Prostate gland (tissue), 2 donors: ENCODE measurements at regions not wholly inside any gene's neighbourhood (a gene's known extent, or its start where the extent isn't known, plus 50 kb on each side); places are given as distances from the start of the nearest gene placed in this dataset.

ENCODE experiments used
- DNase-seq: peaks from one replicate; pipeline ENCODE4 v3.0.0-alpha.2; 2019; ENCODE audit warnings: low spot score
- H3K27ac ChIP-seq, 2 donors: fragments of 200-600 bp; sonication (generic); 2 replicates each; pipeline ENCODE4 v1.5.1; 2017 to 2019
- H3K27me3 ChIP-seq: fragments of 200-600 bp; sonication (generic); replicated peaks from 2 replicates; pipeline ENCODE4 v1.5.1; 2019; ENCODE audit not compliant: insufficient read depth
- H3K36me3 ChIP-seq, 2 donors: fragments of 200-600 bp; sonication (generic); 1 replicate in 1 of 2; 2 replicates in 1 of 2; pipeline versions ENCODE4 v1.5.1 to v1.8.1; 2017 to 2019
- H3K4me1 ChIP-seq: fragments of 200-600 bp; sonication (generic); replicated peaks from 2 replicates; pipeline ENCODE4 v1.5.1; 2019
- H3K4me3 ChIP-seq, 2 donors: fragments of 200-600 bp; sonication (generic); 2 replicates each; pipeline ENCODE4 v1.5.1; 2017 to 2019
- H3K9me3 ChIP-seq: fragments of 200-600 bp; sonication (generic); 2 replicates; pipeline ENCODE4 v1.5.1; 2017
- CTCF ChIP-seq, 4 experiments: fragments of 200-600 bp in 2 of 4; fragments of 450-650 bp in 2 of 4; sonication (generic) in 2 of 4; IDR thresholded peaks; 1 replicate in 3 of 4; 2 replicates in 1 of 4; pipeline ENCODE4 v1.5.1; 2016 to 2019; ENCODE audit warnings: antibody characterized with exemption in 4 of 4, mild to moderate bottlenecking in 2 of 4, moderate library complexity in 2 of 4
- POLR2A ChIP-seq: fragments of 450-650 bp; IDR thresholded peaks from one replicate; pipeline ENCODE4 v1.6.1; 2016; ENCODE audit warnings: antibody characterized with exemption, mild to moderate bottlenecking
- POLR2AphosphoS5 ChIP-seq: sonication (generic); formaldehyde crosslinking; IDR thresholded peaks from one replicate; pipeline ENCODE4 v1.6.1; 2017; ENCODE audit warnings: antibody characterized with exemption
- WGBS: methylation state at CpG from one replicate; pipeline ENCODE4 v1.1.5; 2018; 5-methylcytosine and 5-hydroxymethylcytosine counted together
- intact Hi-C: fragments of 100-400 bp; cut with DNase I; formaldehyde crosslinking; loops from one replicate; pipeline ENCODE4 v1.14.2; 2022

GRCh38 chr2:13018490-13018889, 301.8 kb downstream of the TRIB2 start:
- no peaks in the 10 kb centered on the region for H3K4me1 ChIP-seq
- H3K9me3 ChIP-seq, result no peaks in the 10 kb centered on the region
- no peak for TF ChIP-seq CTCF (IDR thresholded peaks at IDR 0.05)
- TF ChIP-seq POLR2AphosphoS5, result no peak
- TF ChIP-seq POLR2A, result no peak
- H3K27ac ChIP-seq, result no peak overlapping the region
- DNase-seq, result no peak
- H3K36me3 ChIP-seq, result no peaks in the 10 kb centered on the region
- intact Hi-C loops, result no loop called here
- no peak overlapping the region for H3K4me3 ChIP-seq
- peaks cover 2% of the 10 kb centered on the region for H3K27me3 ChIP-seq
- WGBS, result 81% methylated on average over 2 of the region's 2 CpGs

- no peak overlapping the region for H3K27ac ChIP-seq
- intact Hi-C loops, result no loop called here
- H3K9me3 ChIP-seq, result no peaks in the 10 kb centered on the region
- no peaks in the 10 kb centered on the region for H3K4me1 ChIP-seq
- H3K4me3 ChIP-seq, result no peak overlapping the region
- H3K27me3 ChIP-seq, result peaks cover 2% of the 10 kb centered on the region
- 80% methylated on average over 3 of the region's 3 CpGs for WGBS
- no peak for DNase-seq
- TF ChIP-seq POLR2AphosphoS5 (no peak), POLR2A (no peak), CTCF (IDR thresholded peaks at IDR 0.05) (no peak)
- H3K36me3 ChIP-seq, result no peaks in the 10 kb centered on the region
Measured at GRCh38 chr2:13019781-13020180, 303.0 kb downstream of the TRIB2 start.

- Histone ChIP-seq H3K9me3 (no peaks in the 10 kb centered on the region), H3K4me3 (no peak overlapping the region), H3K27me3 (peaks cover 2% of the 10 kb centered on the region), H3K36me3 (no peaks in the 10 kb centered on the region), H3K4me1 (no peaks in the 10 kb centered on the region), H3K27ac (no peak overlapping the region)
- WGBS, result 82% methylated on average over 3 of the region's 3 CpGs
- TF ChIP-seq POLR2AphosphoS5 (no peak), CTCF (IDR thresholded peaks at IDR 0.05) (peak in 1 of 4 experiments; percentile 11), POLR2A (no peak)
- no peak for DNase-seq
- intact Hi-C loops, result no loop called here
Measured at GRCh38 chr2:13020469-13020868, 303.7 kb downstream of the TRIB2 start.

GRCh38 chr2:13021470-13021957, 304.8 kb downstream of the TRIB2 start:
- intact Hi-C loops, result no loop called here
- H3K4me1 ChIP-seq, result no peaks in the 10 kb centered on the region
- no peak overlapping the region for H3K4me3 ChIP-seq
- no peaks in the 10 kb centered on the region for H3K36me3 ChIP-seq
- no peak overlapping the region for H3K27ac ChIP-seq
- TF ChIP-seq POLR2AphosphoS5, result no peak
- TF ChIP-seq CTCF (IDR thresholded peaks at IDR 0.05), result no peak
- no peak for TF ChIP-seq POLR2A
- H3K27me3 ChIP-seq, result peaks cover 2% of the 10 kb centered on the region
- DNase-seq, result no peak
- 46% methylated on average over 3 of the region's 3 CpGs for WGBS
- no peaks in the 10 kb centered on the region for H3K9me3 ChIP-seq

- no peak for TF ChIP-seq CTCF (IDR thresholded peaks at IDR 0.05)
- TF ChIP-seq POLR2A, result no peak
- no peak for TF ChIP-seq POLR2AphosphoS5
- WGBS, result 88% methylated on average over 2 of the region's 2 CpGs
- Histone ChIP-seq H3K4me1 (no peaks in the 10 kb centered on the region), H3K4me3 (no peak overlapping the region), H3K27ac (no peak overlapping the region), H3K36me3 (no peaks in the 10 kb centered on the region), H3K27me3 (no peaks in the 10 kb centered on the region), H3K9me3 (no peaks in the 10 kb centered on the region)
- no peak for DNase-seq
- intact Hi-C loops, result no loop called here
Measured at GRCh38 chr2:13030606-13031005, 313.9 kb downstream of the TRIB2 start.
